Peyer's patch (tissue), 4 donors: ENCODE measurements at regions not wholly inside any gene's neighbourhood (a gene's known extent, or its start where the extent isn't known, plus 50 kb on each side); places are given as distances from the start of the nearest gene placed in this dataset.

ENCODE experiments used
- CTCF ChIP-seq, 6 experiments: fragments of 450-650 bp in 4 of 6; fragments of 200-600 bp in 2 of 6; sonication (generic) in 1 of 6; IDR thresholded peaks; one replicate each; pipeline ENCODE4 v1.5.1; 2017 to 2019; ENCODE audit warnings: antibody characterized with exemption in 6 of 6, mild to moderate bottlenecking in 3 of 6, moderate library complexity in 1 of 6
- POLR2A ChIP-seq, 2 donors: fragments of 450-650 bp; IDR thresholded peaks; one replicate each; pipeline ENCODE4 v1.5.1; 2017; ENCODE audit warnings: antibody characterized with exemption in 2 of 2, mild to moderate bottlenecking in 2 of 2, moderate library complexity in 2 of 2

- TF ChIP-seq CTCF (IDR thresholded peaks at IDR 0.05) (no peak), POLR2A (IDR thresholded peaks at IDR 0.05) (no peak)
Observed at GRCh38 chrX:729583-730409, 99.2 kb downstream of the SHOX start.
